HCT116 (cell line): ENCODE measurements at regions not wholly inside any gene's neighbourhood (a gene's known extent, or its start where the extent isn't known, plus 50 kb on each side); places are given as distances from the start of the nearest gene placed in this dataset.

Source experiments
- ATAC-seq: fragments of 200-7000 bp; cut with Tn5 transposase; 2 replicates; pipeline ENCODE4 v1.9.1; 2020; ENCODE audit warnings: mild to moderate bottlenecking, moderate library complexity
- BruUV-seq: library from RNA; stranded (reverse); fragments of 400-500 nt; replicated peaks from 2 replicates; lab custom pipeline; 2021; lab: Mats Ljungman, UMichigan
- CTCF ChIA-PET: fragments of 300-600 bp; sonication (Branson Sonifier 250); formaldehyde crosslinking; loops from one replicate; lab custom pipeline; 2021; ENCODE audit warnings: antibody characterized with exemption; lab: Charles Lee
- POLR2A ChIA-PET: fragments of 300-600, 350-600 bp; sonication (Branson Sonifier 250); formaldehyde crosslinking; loops from one replicate; lab custom pipeline; 2021; ENCODE audit warnings: antibody characterized with exemption; lab: Charles Lee
- RAD21 ChIA-PET, 2 experiments: fragments of 300-600 bp; sonication (Branson Sonifier 250); formaldehyde crosslinking; loops; one replicate each; lab custom pipeline; 2023; ENCODE audit warnings: low total read pairs in 2 of 2; ENCODE audit not compliant: uncharacterized antibody in 2 of 2, unreplicated experiment in 2 of 2, low non-redundant PET in 1 of 2; lab: Charles Lee
- DNase-seq: peaks from one replicate; pipeline ENCODE4 v3.0.0-alpha.2; 2010; ENCODE audit warnings: low read depth, low spot score
- H2AFZ ChIP-seq: fragments of 200-600 bp; shearing (Covaris generic), sonication (generic); 2 replicates; pipeline ENCODE4 v1.6.1; 2017; ENCODE audit warnings: low read depth, mixed run types, mixed read lengths, antibody characterized with exemption, low read length; ENCODE audit not compliant: poor library complexity, severe bottlenecking
- H3K27ac ChIP-seq: 2 replicates; pipeline ENCODE4 v1.5.1; 2012; ENCODE audit warnings: low read depth, low read length
- H3K27me3 ChIP-seq: fragments of 200-600 bp; sonication (generic); 2 replicates; pipeline ENCODE4 v1.6.1; 2016; ENCODE audit warnings: mixed run types, low read length, mixed read lengths; ENCODE audit not compliant: insufficient read depth
- H3K36me3 ChIP-seq, 2 experiments: fragments of 200-500 bp in 1 of 2; fragments of 200-600 bp in 1 of 2; sonication (Bioruptor generic) in 1 of 2; sonication (generic) in 1 of 2; 2 replicates each; pipeline versions ENCODE4 v1.5.1 to v1.6.1; 2014 to 2016; ENCODE audit warnings: low read length in 2 of 2, inconsistent platforms in 1 of 2, mixed read lengths in 1 of 2, mixed run types in 1 of 2; ENCODE audit not compliant: insufficient read depth in 2 of 2, control insufficient read depth in 1 of 2
- H3K4me1 ChIP-seq, 2 experiments: fragments of 200-600 bp in 1 of 2; sonication (generic) in 1 of 2; 2 replicates each; pipeline versions ENCODE4 v1.5.1 to v1.6.1; 2012 to 2017; ENCODE audit warnings: low read length in 2 of 2, inconsistent platforms in 1 of 2, mild to moderate bottlenecking in 1 of 2, mixed read lengths in 1 of 2, mixed run types in 1 of 2, moderate library complexity in 1 of 2; ENCODE audit not compliant: insufficient read depth in 2 of 2, control insufficient read depth in 1 of 2
- H3K4me2 ChIP-seq: fragments of 200-600 bp; sonication (generic); 2 replicates; pipeline ENCODE4 v1.6.1; 2017; ENCODE audit warnings: mixed run types, low read length, mixed read lengths
- H3K4me3 ChIP-seq, 2 experiments: fragments of 200-600 bp in 1 of 2; sonication (generic) in 1 of 2; replicated peaks in 1 of 2; 2 replicates each; pipeline ENCODE4 v1.5.1; 2011 to 2016; ENCODE audit warnings: low read length in 2 of 2, control low read depth in 1 of 2, low read depth in 1 of 2, mild to moderate bottlenecking in 1 of 2, mixed read lengths in 1 of 2, mixed run types in 1 of 2
- H3K79me2 ChIP-seq: fragments of 200-600 bp; sonication (generic); 2 replicates; pipeline ENCODE4 v1.6.1; 2017; ENCODE audit warnings: mild to moderate bottlenecking, mixed run types, low read length, moderate library complexity, mixed read lengths; ENCODE audit not compliant: insufficient read depth
- H3K9ac ChIP-seq: fragments of 200-600 bp; sonication (generic); 2 replicates; pipeline ENCODE4 v1.6.1; 2016; ENCODE audit warnings: low read length, mixed read lengths
- H3K9me2 ChIP-seq: fragments of 200-600 bp; sonication (generic), shearing (Covaris generic); 2 replicates; pipeline ENCODE4 v1.6.1; 2017; ENCODE audit warnings: mixed run types, mild to moderate bottlenecking, moderate library complexity; ENCODE audit not compliant: insufficient read depth
- H3K9me3 ChIP-seq, 2 experiments: fragments of 200-500 bp in 1 of 2; fragments of 200-600 bp in 1 of 2; sonication (Bioruptor generic) in 1 of 2; sonication (generic) in 1 of 2; 2 replicates each; pipeline ENCODE4 v1.6.1; 2014 to 2017; ENCODE audit warnings: low read length in 2 of 2, mixed read lengths in 2 of 2, inconsistent platforms in 1 of 2, low read depth in 1 of 2, mild to moderate bottlenecking in 1 of 2, mixed run types in 1 of 2, moderate library complexity in 1 of 2; ENCODE audit not compliant: control insufficient read depth in 1 of 2, insufficient read depth in 1 of 2
- H4K20me1 ChIP-seq: fragments of 200-600 bp; sonication (generic), shearing (Covaris generic); 2 replicates; pipeline ENCODE4 v1.6.1; 2017; ENCODE audit warnings: mixed run types, mild to moderate bottlenecking, moderate library complexity; ENCODE audit not compliant: insufficient read depth
- ATF3 ChIP-seq: IDR thresholded peaks from 2 replicates; pipeline ENCODE4 v1.6.1; 2012
- CBX3 ChIP-seq: IDR thresholded peaks from 2 replicates; pipeline ENCODE4 v1.6.1; 2012; ENCODE audit warnings: low read depth
- ELF1 ChIP-seq: IDR thresholded peaks from 2 replicates; pipeline ENCODE4 v1.6.1; 2012; ENCODE audit warnings: low read depth, borderline replicate concordance
- FOSL1 ChIP-seq: IDR thresholded peaks from 2 replicates; pipeline ENCODE4 v1.6.1; 2012; ENCODE audit warnings: low read depth
- JUND ChIP-seq: IDR thresholded peaks from 2 replicates; pipeline ENCODE4 v1.6.1; 2012
- POLR2A ChIP-seq: IDR thresholded peaks from 2 replicates; pipeline ENCODE4 v1.7.0; 2011; ENCODE audit warnings: borderline replicate concordance; ENCODE audit not compliant: insufficient read depth, insufficient read length; ENCODE audit errors: extremely low read depth
- POLR2AphosphoS5 ChIP-seq: IDR thresholded peaks from 2 replicates; pipeline ENCODE4 v1.6.1; 2011; ENCODE audit warnings: mild to moderate bottlenecking, low read depth, low read length, moderate library complexity
- RAD21 ChIP-seq: IDR thresholded peaks from 2 replicates; pipeline ENCODE4 v1.6.1; 2012; ENCODE audit warnings: low read depth, mild to moderate bottlenecking
- REST ChIP-seq: IDR thresholded peaks from 2 replicates; pipeline ENCODE4 v1.6.1; 2012; ENCODE audit warnings: low read depth
- SIN3A ChIP-seq: IDR thresholded peaks from 2 replicates; pipeline ENCODE4 v1.6.1; 2012; ENCODE audit warnings: low read depth
- SRF ChIP-seq: IDR thresholded peaks from 2 replicates; pipeline ENCODE4 v1.6.1; 2012; ENCODE audit warnings: low read depth
- TCF7L2 ChIP-seq: IDR thresholded peaks from 2 replicates; pipeline ENCODE4 v1.7.0; 2011; ENCODE audit warnings: borderline replicate concordance, inconsistent platforms; ENCODE audit not compliant: insufficient read depth, insufficient read length; ENCODE audit errors: extremely low read depth
- ZFX ChIP-seq: fragments of 450-650 bp; IDR thresholded peaks from 2 replicates; pipeline ENCODE4 v1.6.1; 2017
- ZNF274 ChIP-seq: fragments of 200-500 bp; sonication (Bioruptor generic); IDR thresholded peaks from 2 replicates; pipeline ENCODE4 v1.6.1; 2014; ENCODE audit warnings: mild to moderate bottlenecking, low read depth, low read length, inconsistent platforms
- intact Hi-C: fragments of 100-400 bp; cut with micrococcal nuclease; formaldehyde crosslinking; loops from 2 replicates; pipeline ENCODE4 v1.10.0; 2022
- TF ChIP-seq, protein P1 (sequence below), 3 experiments: fragments of 200-600 bp in 1 of 3; sonication (generic) in 1 of 3; IDR thresholded peaks in 2 of 3; conservative IDR thresholded peaks in 1 of 3; 2 replicates each; pipeline ENCODE4 v1.5.1; 2012 to 2017; ENCODE audit warnings: low read depth in 2 of 3, low read length in 2 of 3, antibody characterized with exemption in 1 of 3, borderline replicate concordance in 1 of 3, control low read depth in 1 of 3, mild to moderate bottlenecking in 1 of 3, mixed read lengths in 1 of 3, mixed run types in 1 of 3, moderate library complexity in 1 of 3; ENCODE audit not compliant: insufficient read depth in 1 of 3

DNA sequence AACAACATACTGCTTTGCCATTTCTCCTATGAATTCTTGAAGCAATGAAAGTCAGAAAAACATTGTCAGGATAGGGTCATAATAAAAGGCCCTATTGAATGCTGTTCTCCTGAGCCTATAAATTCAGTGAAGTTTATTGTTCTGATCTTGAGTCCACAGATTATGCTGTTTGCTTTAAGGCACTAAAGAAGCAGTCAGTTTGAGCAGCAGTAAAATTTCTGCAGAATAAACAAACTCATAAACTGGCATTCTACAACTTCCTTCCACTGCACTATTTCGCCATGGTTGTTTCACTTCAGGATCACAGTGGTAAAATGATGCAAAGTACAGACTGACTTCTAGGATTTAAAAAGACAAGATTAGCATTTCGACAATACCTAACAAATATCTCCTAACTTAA lies 503.2 kb downstream of the SH2D4B start:
- RAD21 ChIA-PET = no interaction called here
- TF ChIP-seq ELF1 (no peak), ZNF274 (no peak), ZFX (no peak)

GRCh38 chr10:81042647-81043046 lies 504.9 kb downstream of the SH2D4B start:
- no peak for ATAC-seq
- intact Hi-C loops = no loop called here
- H3K79me2 ChIP-seq = no peaks in the 10 kb centered on the region
- no peak for TF ChIP-seq SRF
- TF ChIP-seq CBX3 = no peak
- no peak for TF ChIP-seq ATF3
- TF ChIP-seq JUND = no peak
- TF ChIP-seq RAD21 = no peak
- TF ChIP-seq TCF7L2 = no peak
- TF ChIP-seq POLR2A = no peak
- TF ChIP-seq SIN3A = no peak
- TF ChIP-seq ELF1 = no peak
- TF ChIP-seq, protein P1, sequence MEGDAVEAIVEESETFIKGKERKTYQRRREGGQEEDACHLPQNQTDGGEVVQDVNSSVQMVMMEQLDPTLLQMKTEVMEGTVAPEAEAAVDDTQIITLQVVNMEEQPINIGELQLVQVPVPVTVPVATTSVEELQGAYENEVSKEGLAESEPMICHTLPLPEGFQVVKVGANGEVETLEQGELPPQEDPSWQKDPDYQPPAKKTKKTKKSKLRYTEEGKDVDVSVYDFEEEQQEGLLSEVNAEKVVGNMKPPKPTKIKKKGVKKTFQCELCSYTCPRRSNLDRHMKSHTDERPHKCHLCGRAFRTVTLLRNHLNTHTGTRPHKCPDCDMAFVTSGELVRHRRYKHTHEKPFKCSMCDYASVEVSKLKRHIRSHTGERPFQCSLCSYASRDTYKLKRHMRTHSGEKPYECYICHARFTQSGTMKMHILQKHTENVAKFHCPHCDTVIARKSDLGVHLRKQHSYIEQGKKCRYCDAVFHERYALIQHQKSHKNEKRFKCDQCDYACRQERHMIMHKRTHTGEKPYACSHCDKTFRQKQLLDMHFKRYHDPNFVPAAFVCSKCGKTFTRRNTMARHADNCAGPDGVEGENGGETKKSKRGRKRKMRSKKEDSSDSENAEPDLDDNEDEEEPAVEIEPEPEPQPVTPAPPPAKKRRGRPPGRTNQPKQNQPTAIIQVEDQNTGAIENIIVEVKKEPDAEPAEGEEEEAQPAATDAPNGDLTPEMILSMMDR (IDR thresholded peaks at IDR 0.05 in 2 of 3, conservative IDR thresholded peaks at IDR 0.05 in 1 of 3; ENCODE audit: borderline replicate concordance in 1 of 3, insufficient read depth in 1 of 3, low read depth in 2 of 3, low read length in 2 of 3) = no peak
- TF ChIP-seq ZNF274 = no peak
- TF ChIP-seq REST = no peak
- TF ChIP-seq FOSL1 = no peak
- no peak for TF ChIP-seq POLR2AphosphoS5

More for the DNA sequence above, 503.2 kb downstream of the SH2D4B start:
- BruUV-seq = no TSS peak
- no peak overlapping the region for H3K4me2 ChIP-seq
- H3K4me1 ChIP-seq = no peaks in the 10 kb centered on the region
- H3K27ac ChIP-seq = no peak overlapping the region
- no peaks in the 10 kb centered on the region for H3K9me3 ChIP-seq
- intact Hi-C loops = no loop called here
- no peaks in the 10 kb centered on the region for H3K27me3 ChIP-seq
- H3K9ac ChIP-seq = no peak overlapping the region
- ChIA-PET POLR2A (no interaction called here), CTCF (no interaction called here)
- no peaks in the 10 kb centered on the region for H3K9me2 ChIP-seq
- ATAC-seq (no peak), DNase-seq (no peak)
- no peak overlapping the region for H2AFZ ChIP-seq
- H3K4me3 ChIP-seq = no peak overlapping the region
- no peaks in the 10 kb centered on the region for H3K79me2 ChIP-seq
- no peaks in the 10 kb centered on the region for H4K20me1 ChIP-seq
- H3K36me3 ChIP-seq = no peaks in the 10 kb centered on the region

More at GRCh38 chr10:81042647-81043046, 504.9 kb downstream of the SH2D4B start:
- DNase-seq = no peak
- H4K20me1 ChIP-seq = no peaks in the 10 kb centered on the region
- no peaks in the 10 kb centered on the region for H3K36me3 ChIP-seq
- H3K27me3 ChIP-seq = no peaks in the 10 kb centered on the region
- no peak overlapping the region for H3K9ac ChIP-seq
- POLR2A ChIA-PET = no interaction called here
- RAD21 ChIA-PET = no interaction called here
- H3K4me1 ChIP-seq = no peaks in the 10 kb centered on the region
- H3K9me2 ChIP-seq = no peaks in the 10 kb centered on the region
- H3K9me3 ChIP-seq = no peaks in the 10 kb centered on the region
- CTCF ChIA-PET = no interaction called here
- no peak overlapping the region for H3K4me3 ChIP-seq
- H3K4me2 ChIP-seq = no peak overlapping the region
- no TSS peak for BruUV-seq
- H2AFZ ChIP-seq = no peak overlapping the region
- H3K27ac ChIP-seq = no peak overlapping the region
